IPS DF 6.9 (cell line): ENCODE measurements at regions not wholly inside any gene's neighbourhood (a gene's known extent, or its start where the extent isn't known, plus 50 kb on each side); places are given as distances from the start of the nearest gene placed in this dataset.

Experiments
- DNase-seq: peaks from one replicate; pipeline ENCODE4 v3.0.0-alpha.2; 2013; ENCODE audit warnings: low read depth, low spot score
- H3K27ac ChIP-seq: one replicate; pipeline ENCODE4 v1.5.1; 2013; ENCODE audit warnings: low read length, control low read depth
- H3K27me3 ChIP-seq: 2 replicates; pipeline ENCODE4 v1.6.1; 2013; ENCODE audit warnings: mild to moderate bottlenecking, low read length; ENCODE audit not compliant: control insufficient read depth, insufficient read depth
- H3K36me3 ChIP-seq: 2 replicates; pipeline ENCODE4 v1.6.1; 2013; ENCODE audit warnings: low read length; ENCODE audit not compliant: control insufficient read depth, insufficient read depth
- H3K4me1 ChIP-seq: 2 replicates; pipeline ENCODE4 v1.6.1; 2013; ENCODE audit warnings: low read length; ENCODE audit not compliant: control insufficient read depth, insufficient read depth
- H3K4me3 ChIP-seq: 2 replicates; pipeline ENCODE4 v1.5.1; 2013; ENCODE audit warnings: mild to moderate bottlenecking, low read length
- H3K9me3 ChIP-seq: 2 replicates; pipeline ENCODE4 v1.6.1; 2013; ENCODE audit warnings: low read length, inconsistent platforms; ENCODE audit not compliant: control insufficient read depth, insufficient read depth
- WGBS: extraction: QIAGEN DNeasy Blood & Tissue Kit; methylation state at CpG from one replicate; pipeline ENCODE4 v1.1.7; 2013; ENCODE audit warnings: mixed read lengths, missing lambda C conversion rate; ENCODE audit not compliant: insufficient read length, insufficient coverage; 5-methylcytosine and 5-hydroxymethylcytosine counted together

DNA sequence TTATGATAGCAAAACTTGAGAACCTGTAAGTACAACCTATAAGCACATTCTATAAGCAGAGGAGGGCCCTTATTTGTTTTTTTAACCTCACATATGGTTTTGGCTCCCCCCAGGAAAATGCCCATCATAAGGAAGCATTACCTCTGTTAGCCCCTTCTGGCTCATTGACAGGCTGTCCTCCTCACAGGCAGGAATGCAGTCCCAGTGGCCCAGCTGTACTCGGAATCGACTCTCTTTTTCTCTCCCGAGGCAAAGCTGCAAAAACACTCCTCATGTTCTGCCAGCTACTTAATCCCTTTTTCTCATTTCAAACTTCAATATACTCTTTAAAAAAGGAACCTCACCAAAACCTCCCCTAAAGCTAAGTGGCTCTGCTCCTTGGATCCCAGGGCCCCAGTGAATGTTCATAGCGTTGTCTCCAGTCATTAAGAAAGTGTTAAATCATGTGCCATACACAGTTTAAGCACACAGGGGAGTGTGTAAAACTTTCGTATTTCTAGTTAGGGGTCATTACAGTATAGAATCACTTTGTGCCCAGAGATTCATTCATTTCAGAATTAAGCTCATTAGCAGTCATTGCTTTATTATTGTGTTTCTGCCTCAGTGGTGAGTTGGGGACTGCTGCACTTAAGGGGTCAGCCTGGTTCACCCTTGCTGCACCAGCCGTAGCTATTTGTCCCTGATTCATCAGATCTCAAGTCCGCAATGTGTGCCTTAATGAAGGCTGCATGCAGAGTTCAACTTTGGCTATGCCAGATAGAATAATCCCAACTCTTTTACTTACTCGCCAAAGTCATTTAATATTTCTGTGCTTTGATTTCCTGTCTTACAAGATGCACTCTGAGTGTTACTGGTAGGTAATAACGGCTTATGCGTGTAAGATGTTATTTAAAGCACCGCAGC, 57.6 kb downstream of the JRKL start:
- no peak overlapping the region for H3K27ac ChIP-seq
- no CpG with 5 or more reads among the region's 11 CpGs for WGBS

DNA sequence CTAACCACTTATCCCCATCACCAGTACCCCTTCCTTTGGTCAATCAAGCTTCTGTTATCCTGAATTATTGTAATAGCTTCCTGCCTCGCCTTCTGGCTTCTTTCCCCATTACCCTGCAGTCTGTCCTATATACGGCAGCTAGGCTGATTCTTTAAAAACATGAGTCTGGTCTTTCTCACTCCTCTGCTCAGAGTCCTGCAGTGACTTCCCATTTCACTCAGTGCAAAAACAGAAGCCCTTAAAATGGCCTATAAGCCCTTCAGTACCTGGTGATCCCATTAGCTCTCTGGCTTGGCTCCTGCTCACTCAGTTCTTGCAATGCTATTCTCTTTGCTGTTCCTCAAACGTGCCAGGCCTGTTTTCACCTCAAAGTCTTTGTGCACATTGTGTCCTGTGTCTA, 58.4 kb downstream of the JRKL start:
- no peak overlapping the region for H3K27ac ChIP-seq
- no peaks in the 10 kb centered on the region for H3K36me3 ChIP-seq
- WGBS, result no CpG with 5 or more reads among the region's 3 CpGs
- no peak overlapping the region for H3K4me3 ChIP-seq
- no peak for DNase-seq
- H3K9me3 ChIP-seq, result no peaks in the 10 kb centered on the region
- no peaks in the 10 kb centered on the region for H3K4me1 ChIP-seq
- no peaks in the 10 kb centered on the region for H3K27me3 ChIP-seq

More for the DNA sequence above, 57.6 kb downstream of the JRKL start:
- H3K4me3 ChIP-seq, result no peak overlapping the region
- no peaks in the 10 kb centered on the region for H3K27me3 ChIP-seq
- no peaks in the 10 kb centered on the region for H3K36me3 ChIP-seq
- no peak for DNase-seq
- no peaks in the 10 kb centered on the region for H3K9me3 ChIP-seq
- H3K4me1 ChIP-seq, result no peaks in the 10 kb centered on the region

DNA sequence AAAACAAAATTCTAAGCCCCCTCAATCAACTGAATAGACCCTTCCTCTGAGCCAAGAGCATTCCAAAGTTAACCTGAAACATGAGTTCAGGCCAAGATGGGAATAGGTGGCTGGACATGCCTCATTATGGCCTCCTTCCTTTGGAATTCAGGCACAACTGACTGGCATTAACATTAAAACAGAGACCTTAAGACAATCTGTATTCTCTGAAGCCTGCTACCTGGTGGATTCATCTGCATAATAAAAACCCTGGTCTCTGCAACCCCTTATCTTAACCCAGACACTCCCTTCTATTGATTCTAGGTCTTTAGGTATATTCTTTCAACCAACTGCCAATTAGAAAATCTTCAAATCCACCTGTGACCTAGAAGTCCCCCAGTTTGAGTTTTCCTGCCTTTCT, 66.3 kb downstream of the JRKL start:
- no peaks in the 10 kb centered on the region for H3K4me1 ChIP-seq
- DNase-seq, result peak; percentile 35
- H3K36me3 ChIP-seq, result no peaks in the 10 kb centered on the region
- no peaks in the 10 kb centered on the region for H3K27me3 ChIP-seq
- H3K9me3 ChIP-seq, result no peaks in the 10 kb centered on the region; the same call in 1 of the 2 replicates
- no peak overlapping the region for H3K27ac ChIP-seq
- H3K4me3 ChIP-seq, result no peak overlapping the region

DNA sequence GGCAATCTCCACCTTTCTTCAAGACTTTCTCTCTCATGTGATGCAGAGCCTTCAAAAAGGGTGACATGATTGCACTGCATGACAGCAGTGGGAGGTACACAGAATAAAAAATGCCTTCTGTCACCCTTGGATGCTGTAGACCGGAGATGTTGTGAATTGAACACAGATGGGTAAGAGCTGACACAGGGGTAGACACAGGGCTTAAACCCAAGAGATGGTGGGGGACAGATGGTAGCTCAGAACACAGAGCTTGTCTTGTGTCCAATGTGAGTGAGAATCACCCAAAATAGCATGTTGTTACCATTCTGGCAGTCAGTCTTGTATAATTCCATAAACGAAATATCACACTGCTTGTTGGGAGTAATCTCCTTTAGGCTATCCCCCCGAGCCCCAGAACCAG, 69.9 kb downstream of the JRKL start:
- no peak overlapping the region for H3K27ac ChIP-seq
- H3K27me3 ChIP-seq, result no peaks in the 10 kb centered on the region
- WGBS, result no CpG with 5 or more reads among the region's 3 CpGs
- no peak overlapping the region for H3K4me3 ChIP-seq
- no peaks in the 10 kb centered on the region for H3K36me3 ChIP-seq
- H3K4me1 ChIP-seq, result no peaks in the 10 kb centered on the region
- no peaks in the 10 kb centered on the region; the same call in 1 of the 2 replicates for H3K9me3 ChIP-seq
- no peak for DNase-seq

DNA sequence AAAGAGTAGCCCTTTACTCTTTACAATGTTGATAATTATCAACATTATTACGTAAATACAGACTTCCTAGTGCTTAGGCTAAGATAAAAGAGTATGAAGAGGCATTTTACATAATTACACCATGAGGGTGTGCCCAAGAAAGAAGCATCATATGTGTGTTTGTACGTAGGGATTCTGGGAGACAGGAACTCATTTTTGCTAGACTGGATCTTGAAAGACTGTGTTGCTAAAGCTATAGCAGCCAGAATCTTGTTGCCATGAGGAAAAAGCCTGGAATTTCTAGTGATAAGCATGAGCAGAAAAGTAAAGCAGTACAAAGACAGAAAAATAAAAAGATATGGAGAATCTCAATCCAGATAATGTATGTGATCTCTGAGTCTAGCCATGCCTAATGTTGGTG, 72.1 kb downstream of the JRKL start:
- DNase-seq, result no peak
- no peak overlapping the region for H3K27ac ChIP-seq

DNA sequence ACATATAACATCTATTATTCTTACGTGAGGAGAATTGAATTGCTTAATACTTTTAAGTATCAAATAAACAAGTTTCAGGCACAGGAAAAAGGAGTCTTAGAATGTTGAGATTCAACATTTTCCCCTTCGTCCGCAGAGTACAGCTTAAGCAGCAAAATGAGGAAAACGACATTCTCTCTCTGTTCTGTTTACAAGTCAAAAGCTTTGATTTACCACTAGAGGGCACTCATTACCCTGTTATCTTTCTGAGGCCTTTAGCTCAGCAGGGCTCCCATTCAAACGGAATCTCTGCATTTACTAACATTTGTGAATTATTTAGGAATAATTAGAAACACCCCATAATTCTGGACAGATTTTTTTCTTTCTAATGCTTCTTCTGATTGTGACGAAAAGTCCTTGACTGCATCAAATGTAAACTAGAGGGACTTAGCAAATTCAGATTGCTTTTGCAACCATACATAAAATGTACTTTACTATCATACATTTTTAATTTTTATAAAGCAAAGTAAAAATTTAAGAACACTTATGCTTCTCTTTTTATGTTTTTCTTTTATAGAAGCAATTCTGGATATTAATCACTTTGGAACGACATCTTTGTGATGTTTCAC, 75.0 kb downstream of the JRKL start:
- H3K4me3 ChIP-seq, result no peak overlapping the region
- peak; percentile 35 for DNase-seq
- H3K27ac ChIP-seq, result no peak overlapping the region
- H3K4me1 ChIP-seq, result no peaks in the 10 kb centered on the region
- no peaks in the 10 kb centered on the region for H3K9me3 ChIP-seq
- no peaks in the 10 kb centered on the region for H3K36me3 ChIP-seq
- no peaks in the 10 kb centered on the region for H3K27me3 ChIP-seq
- no CpG with 5 or more reads among the region's 7 CpGs for WGBS

More for the DNA sequence above, 72.1 kb downstream of the JRKL start:
- H3K4me1 ChIP-seq, result no peaks in the 10 kb centered on the region
- H3K36me3 ChIP-seq, result no peaks in the 10 kb centered on the region
- WGBS, result no CpG with 5 or more reads among the region's 2 CpGs
- H3K27me3 ChIP-seq, result no peaks in the 10 kb centered on the region
- no peaks in the 10 kb centered on the region for H3K9me3 ChIP-seq
- H3K4me3 ChIP-seq, result no peak overlapping the region

DNA sequence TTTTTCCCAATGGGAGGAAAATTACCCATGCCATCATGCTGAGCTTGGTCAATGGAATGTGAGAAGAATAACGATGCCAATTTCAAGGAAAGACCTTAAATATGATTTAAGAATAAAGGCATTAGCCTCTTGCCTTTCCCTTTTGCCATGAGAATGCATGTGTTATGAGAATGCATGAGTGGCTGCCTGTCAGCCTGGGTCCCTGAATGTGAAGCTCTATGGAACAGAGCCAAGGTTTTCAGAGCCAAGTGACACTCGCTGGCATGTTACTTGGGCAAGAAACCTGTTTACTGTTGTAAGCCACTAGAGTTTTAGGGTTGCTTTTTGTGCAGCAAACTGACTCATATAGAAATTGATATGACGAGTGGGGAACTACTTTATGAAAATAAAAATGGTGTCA, 75.7 kb downstream of the JRKL start:
- no peak overlapping the region for H3K27ac ChIP-seq
- no peaks in the 10 kb centered on the region for H3K4me1 ChIP-seq
- no peak for DNase-seq
- no peaks in the 10 kb centered on the region for H3K36me3 ChIP-seq
- H3K27me3 ChIP-seq, result no peaks in the 10 kb centered on the region
- H3K9me3 ChIP-seq, result no peaks in the 10 kb centered on the region
- H3K4me3 ChIP-seq, result no peak overlapping the region
- WGBS, result no CpG with 5 or more reads among the region's 3 CpGs

DNA sequence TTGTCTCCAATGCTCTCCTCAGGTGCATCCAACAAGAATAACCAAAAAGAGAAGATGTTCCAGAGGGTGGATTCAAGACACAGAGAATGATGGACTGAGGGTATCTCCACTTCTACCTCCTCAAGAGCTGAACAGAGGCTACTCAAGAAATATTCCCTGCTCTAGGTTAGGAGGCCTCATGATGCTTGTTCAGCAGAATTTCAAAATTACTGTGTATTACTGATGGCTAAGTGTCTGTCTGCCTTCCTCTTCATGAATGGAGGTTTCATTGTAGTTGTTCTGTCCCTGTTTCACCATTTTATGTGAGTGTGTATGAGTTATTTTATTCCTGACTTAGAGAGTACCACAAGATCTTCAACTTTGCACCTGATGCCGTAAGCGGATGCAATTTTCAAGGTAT, 76.8 kb downstream of the JRKL start:
- H3K4me3 ChIP-seq, result no peak overlapping the region
- H3K4me1 ChIP-seq, result no peaks in the 10 kb centered on the region
- WGBS, result no CpG with 5 or more reads among the region's 2 CpGs
- no peaks in the 10 kb centered on the region for H3K36me3 ChIP-seq
- no peaks in the 10 kb centered on the region for H3K9me3 ChIP-seq
- DNase-seq, result no peak
- H3K27ac ChIP-seq, result no peak overlapping the region
- H3K27me3 ChIP-seq, result no peaks in the 10 kb centered on the region

DNA sequence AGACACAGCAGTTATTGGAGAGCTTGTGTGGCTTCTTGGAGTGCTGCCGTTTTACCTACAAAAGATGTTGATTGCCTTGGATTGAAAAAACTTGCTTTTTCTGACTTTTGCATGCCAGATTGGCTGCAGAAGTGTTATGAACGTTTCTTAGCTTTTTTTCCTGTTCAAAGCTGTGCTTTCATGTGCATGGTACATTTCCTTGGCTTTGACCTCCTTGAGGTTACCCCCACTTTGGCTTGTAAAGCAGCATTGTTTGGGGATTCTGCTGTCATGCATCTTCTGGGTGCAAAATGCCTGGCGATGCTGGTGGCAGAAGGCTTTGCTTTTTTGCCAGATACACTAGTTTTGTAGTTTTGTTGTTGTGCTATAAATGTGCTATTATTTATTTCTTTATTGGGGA, 80.0 kb downstream of the JRKL start:
- H3K27me3 ChIP-seq, result no peaks in the 10 kb centered on the region
- no peaks in the 10 kb centered on the region for H3K36me3 ChIP-seq
- WGBS, result no CpG with 5 or more reads among the region's 3 CpGs
- no peaks in the 10 kb centered on the region for H3K4me1 ChIP-seq
- DNase-seq, result no peak
- no peaks in the 10 kb centered on the region for H3K9me3 ChIP-seq
- H3K4me3 ChIP-seq, result no peak overlapping the region
- no peak overlapping the region for H3K27ac ChIP-seq

DNA sequence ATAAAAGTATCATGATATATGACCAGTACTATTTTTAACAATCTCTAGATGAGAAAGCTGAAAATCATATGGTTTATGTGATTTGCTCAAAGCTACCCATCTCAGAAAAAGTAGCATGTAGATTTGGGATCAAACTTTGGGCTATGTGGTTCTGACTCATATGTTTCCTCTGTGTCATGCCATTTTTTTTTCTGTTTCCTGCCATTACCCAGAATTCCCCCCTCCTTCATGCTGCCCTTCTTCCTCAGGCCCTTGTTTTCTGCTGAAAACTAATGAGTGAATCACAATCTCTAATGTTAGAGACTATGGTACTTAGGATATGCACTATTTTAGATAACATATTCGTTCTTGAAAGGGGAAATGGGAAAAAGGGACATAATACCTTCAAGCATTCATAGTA, 80.7 kb downstream of the JRKL start:
- Histone ChIP-seq H3K9me3 (no peaks in the 10 kb centered on the region), H3K36me3 (no peaks in the 10 kb centered on the region), H3K4me1 (no peaks in the 10 kb centered on the region), H3K27me3 (no peaks in the 10 kb centered on the region), H3K27ac (no peak overlapping the region), H3K4me3 (no peak overlapping the region)
- no CpG with 5 or more reads among the region's 1 CpG for WGBS
- DNase-seq, result no peak

DNA sequence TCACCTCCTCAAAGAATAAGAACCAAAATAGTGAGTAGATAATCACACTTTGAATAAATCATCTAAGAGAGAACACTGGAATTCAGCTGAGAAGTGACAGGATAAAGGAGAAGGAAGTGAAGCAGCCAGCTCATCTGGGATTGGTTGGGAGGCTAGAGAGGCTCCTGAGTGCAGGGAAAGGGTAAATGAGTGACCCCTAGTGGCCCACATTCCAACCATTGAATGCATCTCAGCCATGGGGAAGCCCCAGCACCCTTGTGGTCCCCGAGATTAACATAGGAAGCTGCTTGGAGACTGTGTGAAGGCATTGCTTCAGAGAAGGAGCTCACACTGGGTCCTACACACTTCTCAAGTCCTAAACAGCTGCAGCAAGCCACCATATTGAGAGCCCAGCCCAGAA, 82.3 kb downstream of the JRKL start:
- no peaks in the 10 kb centered on the region for H3K27me3 ChIP-seq
- H3K9me3 ChIP-seq, result no peaks in the 10 kb centered on the region
- no peak for DNase-seq
- H3K27ac ChIP-seq, result no peak overlapping the region
- WGBS, result no CpG with 5 or more reads among the region's 1 CpG
- no peak overlapping the region for H3K4me3 ChIP-seq
- no peaks in the 10 kb centered on the region for H3K36me3 ChIP-seq
- no peaks in the 10 kb centered on the region for H3K4me1 ChIP-seq
